ENCODE measurements at regions not wholly inside any gene's neighbourhood (a gene's known extent, or its start where the extent isn't known, plus 50 kb on each side); places are given as distances from the start of the nearest gene placed in this dataset.
"Not testable (repeated sequence)": the region's sequence is repeated elsewhere in the genome, so short reads cannot be mapped to it uniquely, and the experiment has no call there.

- no peak for DNase-seq (ENCODE audit: low read depth)
These were observed 160.3 kb upstream of the FMN2 start for GRCh38 chr1:239931341-239931740.

GRCh38 chr1:239939602-239940001, 152.1 kb upstream of the FMN2 start:
- no peak for DNase-seq (ENCODE audit: low read depth)

GRCh38 chr1:239943761-239944160, 147.9 kb upstream of the FMN2 start:
- no peak for DNase-seq (ENCODE audit: low read depth)

GRCh38 chr1:239944666-239945065, 147.0 kb upstream of the FMN2 start:
- DNase-seq (ENCODE audit: low read depth): no peak

- no peak for DNase-seq (ENCODE audit: low read depth)
These were observed 143.9 kb upstream of the FMN2 start for GRCh38 chr1:239947801-239948200.

GRCh38 chr1:239951511-239952140, 140.1 kb upstream of the FMN2 start:
- no peak for DNase-seq (ENCODE audit: low read depth)

- DNase-seq (ENCODE audit: low read depth): no peak
These were observed 139.1 kb upstream of the FMN2 start for GRCh38 chr1:239952348-239953308.

GRCh38 chr1:239954836-239955235, 136.8 kb upstream of the FMN2 start:
- no peak for DNase-seq (ENCODE audit: low read depth)

GRCh38 chr1:239955431-239955830, 136.3 kb upstream of the FMN2 start:
- DNase-seq (ENCODE audit: low read depth): no peak

- no peak for DNase-seq (ENCODE audit: low read depth)
These were observed 135.4 kb upstream of the FMN2 start for GRCh38 chr1:239956263-239956662.

GRCh38 chr1:239958063-239958462, 133.6 kb upstream of the FMN2 start:
- DNase-seq (ENCODE audit: low read depth): no peak

GRCh38 chr1:239960366-239960765, 131.3 kb upstream of the FMN2 start:
- DNase-seq (ENCODE audit: low read depth): no peak

GRCh38 chr1:239963856-239964255, 127.8 kb upstream of the FMN2 start:
- no peak for DNase-seq (ENCODE audit: low read depth)

- no peak for DNase-seq (ENCODE audit: low read depth)
These were observed 115.3 kb upstream of the FMN2 start for GRCh38 chr1:239976130-239976968.

- no peak for DNase-seq (ENCODE audit: low read depth)
These were observed 114.3 kb upstream of the FMN2 start for GRCh38 chr1:239977416-239977815.

- no peak for DNase-seq (ENCODE audit: low read depth)
These were observed 112.2 kb upstream of the FMN2 start for GRCh38 chr1:239979456-239979855.

- DNase-seq (ENCODE audit: low read depth): no peak
These were observed 108.9 kb upstream of the FMN2 start for GRCh38 chr1:239982762-239983161.

GRCh38 chr1:239985044-239985443, 106.6 kb upstream of the FMN2 start:
- no peak for DNase-seq (ENCODE audit: low read depth)

- no peak for DNase-seq (ENCODE audit: low read depth)
These were observed 104.5 kb upstream of the FMN2 start for GRCh38 chr1:239987103-239987745.

- DNase-seq (ENCODE audit: low read depth): no peak
These were observed 101.7 kb upstream of the FMN2 start for GRCh38 chr1:239989990-239990389.

GRCh38 chr1:239992566-239992965, 99.1 kb upstream of the FMN2 start:
- DNase-seq (ENCODE audit: low read depth): not testable (repeated sequence)

- DNase-seq (ENCODE audit: low read depth): no peak
These were observed 98.3 kb upstream of the FMN2 start for GRCh38 chr1:239993366-239993765.

All from HS-27A (cell line).